Karpas-422 (cell line): ENCODE measurements at regions not wholly inside any gene's neighbourhood (a gene's known extent, or its start where the extent isn't known, plus 50 kb on each side); places are given as distances from the start of the nearest gene placed in this dataset.

Experiments
- DNase-seq: peaks from one replicate; pipeline ENCODE4 v3.0.0-alpha.2; 2015
- H2AFZ ChIP-seq: fragments of 200-600 bp; sonication (generic); 2 replicates; pipeline ENCODE4 v1.6.1; 2014; ENCODE audit warnings: antibody characterized with exemption, low read length, mixed read lengths
- H3K27ac ChIP-seq: fragments of 200-600 bp; sonication (generic); 2 replicates; pipeline ENCODE4 v1.5.1; 2014; ENCODE audit warnings: mild to moderate bottlenecking, low read length, moderate library complexity
- H3K27me3 ChIP-seq: fragments of 200-600 bp; sonication (generic); 2 replicates; pipeline ENCODE4 v1.6.1; 2014; ENCODE audit warnings: low read length, mixed read lengths
- H3K36me3 ChIP-seq: fragments of 200-600 bp; sonication (generic); 2 replicates; pipeline ENCODE4 v1.6.1; 2014; ENCODE audit warnings: low read length, mixed read lengths; ENCODE audit not compliant: insufficient read depth
- H3K4me1 ChIP-seq: fragments of 200-600 bp; sonication (generic); 2 replicates; pipeline ENCODE4 v1.6.1; 2014; ENCODE audit warnings: mild to moderate bottlenecking, low read length, mixed read lengths
- H3K4me2 ChIP-seq: fragments of 200-600 bp; sonication (generic); 2 replicates; pipeline ENCODE4 v1.6.1; 2014; ENCODE audit warnings: low read length, low read depth, mild to moderate bottlenecking; ENCODE audit not compliant: poor library complexity, severe bottlenecking
- H3K4me3 ChIP-seq: fragments of 200-600 bp; sonication (generic); 2 replicates; pipeline ENCODE4 v1.5.1; 2014; ENCODE audit warnings: mild to moderate bottlenecking, antibody characterized with exemption, low read length, mixed read lengths
- H3K79me2 ChIP-seq: fragments of 200-600 bp; sonication (generic); 2 replicates; pipeline ENCODE4 v1.6.1; 2014; ENCODE audit warnings: mild to moderate bottlenecking, low read length, mixed read lengths
- H3K9ac ChIP-seq: fragments of 200-600 bp; sonication (generic); 2 replicates; pipeline ENCODE4 v1.6.0; 2014; ENCODE audit warnings: low read length
- H3K9me2 ChIP-seq: fragments of 200-600 bp; sonication (generic), shearing (Covaris generic); replicated peaks from 2 replicates; pipeline ENCODE4 v1.6.0; 2014; ENCODE audit warnings: mild to moderate bottlenecking, low read length, moderate library complexity; ENCODE audit not compliant: insufficient read depth
- H3K9me3 ChIP-seq: fragments of 300-700, 200-600 bp; sonication (generic); 2 replicates; pipeline ENCODE4 v1.6.1; 2014; ENCODE audit warnings: low read length, mixed read lengths
- H4K20me1 ChIP-seq: fragments of 200-600 bp; sonication (generic); 2 replicates; pipeline ENCODE4 v1.6.1; 2014; ENCODE audit warnings: mild to moderate bottlenecking, antibody characterized with exemption, low read length, low read depth; ENCODE audit not compliant: insufficient read depth

DNA sequence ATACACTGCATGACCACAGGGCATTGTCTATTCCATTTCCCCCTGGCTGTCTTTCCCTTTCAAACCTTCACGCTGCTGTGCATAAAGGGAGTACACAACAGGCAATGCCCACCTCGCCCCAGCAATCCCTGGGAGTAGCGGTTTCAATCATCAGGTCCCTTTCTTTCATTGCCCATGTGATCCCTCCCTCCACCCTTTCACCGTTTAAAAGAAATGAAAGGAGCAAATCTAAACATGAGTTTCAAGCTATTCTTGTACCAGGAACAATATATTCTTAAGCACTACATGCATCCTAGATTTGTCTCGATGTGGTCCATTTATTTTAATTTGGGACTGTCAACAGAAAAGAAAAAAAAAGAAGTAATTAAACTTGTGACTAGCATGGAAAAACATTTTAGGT, 123.4 kb upstream of the ARGLU1 start:
- no peaks in the 10 kb centered on the region for H4K20me1 ChIP-seq
- no peaks in the 10 kb centered on the region for H3K9me3 ChIP-seq
- no peaks in the 10 kb centered on the region for H3K4me1 ChIP-seq
- no peak for DNase-seq
- H2AFZ ChIP-seq, result no peak overlapping the region
- H3K27ac ChIP-seq, result no peak overlapping the region
- no peaks in the 10 kb centered on the region for H3K79me2 ChIP-seq
- no peak overlapping the region for H3K9ac ChIP-seq
- no peaks in the 10 kb centered on the region for H3K9me2 ChIP-seq
- no peak overlapping the region for H3K4me3 ChIP-seq
- H3K27me3 ChIP-seq, result no peaks in the 10 kb centered on the region
- H3K36me3 ChIP-seq, result no peaks in the 10 kb centered on the region
- no peak overlapping the region for H3K4me2 ChIP-seq

DNA sequence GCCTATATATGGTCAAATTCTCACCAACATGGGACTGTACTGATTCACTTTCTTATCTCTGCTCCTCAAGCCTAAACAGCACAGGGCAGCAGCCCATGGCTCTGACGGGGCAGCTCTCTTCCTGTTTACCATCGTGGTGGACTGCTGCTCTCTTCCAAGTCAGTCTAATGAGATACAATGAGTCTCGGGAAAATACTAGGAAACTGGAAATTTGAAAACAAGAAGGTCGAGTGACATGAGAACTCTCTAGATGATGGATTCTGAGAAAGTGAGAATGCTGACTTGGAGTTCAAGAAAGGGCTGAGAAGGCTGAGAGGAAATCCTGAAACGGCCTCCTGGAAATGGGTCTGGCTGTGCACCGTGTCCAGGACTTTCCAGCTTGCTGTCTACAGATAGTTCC, 122.8 kb upstream of the ARGLU1 start:
- H3K79me2 ChIP-seq, result no peaks in the 10 kb centered on the region
- H3K9me2 ChIP-seq, result no peaks in the 10 kb centered on the region

DNA sequence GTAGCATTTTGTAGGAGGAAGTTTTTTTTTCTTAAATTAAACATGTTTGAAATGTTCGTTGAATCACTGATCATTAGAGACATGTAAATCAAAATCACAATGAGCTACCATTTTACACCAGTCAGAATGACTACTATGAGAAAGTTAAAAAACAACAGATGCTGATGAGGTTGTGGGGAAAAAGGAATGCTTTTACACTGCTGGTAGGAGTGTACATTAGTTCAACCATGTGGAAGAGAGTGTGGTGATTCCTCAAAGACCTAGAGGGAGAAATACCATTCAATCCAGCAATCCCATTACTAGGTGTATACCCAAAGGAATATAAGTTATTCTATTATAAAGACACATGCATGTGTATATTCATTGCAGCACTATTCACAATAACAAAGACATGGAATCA, 122.0 kb upstream of the ARGLU1 start:
- Histone ChIP-seq H3K4me1 (no peaks in the 10 kb centered on the region), H3K27ac (no peak overlapping the region), H3K27me3 (no peaks in the 10 kb centered on the region), H3K4me2 (no peak overlapping the region), H4K20me1 (no peaks in the 10 kb centered on the region), H2AFZ (no peak overlapping the region), H3K9ac (no peak overlapping the region), H3K4me3 (no peak overlapping the region), H3K36me3 (no peaks in the 10 kb centered on the region), H3K9me2 (no peaks in the 10 kb centered on the region), H3K9me3 (no peaks in the 10 kb centered on the region), H3K79me2 (no peaks in the 10 kb centered on the region)
- DNase-seq, result no peak

More for the DNA sequence above, 122.8 kb upstream of the ARGLU1 start:
- Histone ChIP-seq H3K4me1 (no peaks in the 10 kb centered on the region), H3K27ac (no peak overlapping the region), H2AFZ (no peak overlapping the region), H3K9ac (no peak overlapping the region), H3K27me3 (no peaks in the 10 kb centered on the region), H3K36me3 (no peaks in the 10 kb centered on the region), H3K4me3 (no peak overlapping the region), H4K20me1 (no peaks in the 10 kb centered on the region), H3K4me2 (no peak overlapping the region), H3K9me3 (no peaks in the 10 kb centered on the region)
- no peak for DNase-seq

DNA sequence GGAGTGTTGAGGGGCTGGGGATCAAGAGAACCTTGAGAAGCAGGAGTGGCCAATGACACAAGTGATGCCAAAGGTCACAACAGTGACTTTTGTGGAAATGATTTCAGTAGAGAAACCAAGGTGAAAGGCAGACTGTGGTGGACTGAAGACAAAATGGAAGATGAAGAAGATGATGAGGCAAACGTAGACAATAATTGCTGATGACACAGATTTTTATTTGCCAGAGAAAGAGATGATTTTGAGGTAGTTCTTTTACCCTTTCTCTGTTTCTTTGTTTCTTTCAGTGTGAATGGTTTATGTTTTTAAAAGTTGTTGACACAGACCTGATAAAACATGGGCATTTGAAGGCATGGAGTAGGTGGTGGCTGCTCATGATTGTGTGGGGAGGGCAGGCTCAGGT, 121.0 kb upstream of the ARGLU1 start:
- Histone ChIP-seq H3K4me2 (no peak overlapping the region), H3K9me3 (no peaks in the 10 kb centered on the region), H3K9ac (no peak overlapping the region), H3K9me2 (no peaks in the 10 kb centered on the region), H3K27me3 (no peaks in the 10 kb centered on the region), H3K4me3 (no peak overlapping the region), H4K20me1 (no peaks in the 10 kb centered on the region), H3K36me3 (no peaks in the 10 kb centered on the region), H2AFZ (no peak overlapping the region), H3K4me1 (no peaks in the 10 kb centered on the region), H3K79me2 (no peaks in the 10 kb centered on the region), H3K27ac (no peak overlapping the region)
- no peak for DNase-seq

DNA sequence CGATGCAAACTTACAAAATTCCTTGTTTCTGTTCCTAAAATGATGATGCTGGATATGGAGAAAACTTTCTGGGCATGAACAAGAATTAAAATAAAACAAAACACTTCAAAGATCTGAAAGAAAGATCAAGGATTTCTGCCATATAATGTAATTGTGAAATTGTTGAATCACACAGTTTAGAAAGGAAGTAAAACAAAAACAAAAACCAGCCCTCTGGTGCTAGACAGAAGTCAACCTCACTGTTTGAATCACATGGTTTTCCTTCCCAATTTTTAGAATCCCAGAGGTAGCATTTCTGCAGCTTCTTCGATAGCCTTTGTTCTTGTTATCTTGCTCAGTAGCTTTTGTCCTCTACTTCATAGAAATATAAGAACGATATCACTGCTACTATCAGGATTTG, 118.2 kb upstream of the ARGLU1 start:
- Histone ChIP-seq H3K36me3 (no peaks in the 10 kb centered on the region), H3K4me2 (no peak overlapping the region), H3K4me1 (no peaks in the 10 kb centered on the region), H3K27ac (no peak overlapping the region), H4K20me1 (no peaks in the 10 kb centered on the region), H3K4me3 (no peak overlapping the region), H3K79me2 (no peaks in the 10 kb centered on the region), H3K27me3 (no peaks in the 10 kb centered on the region), H3K9ac (no peak overlapping the region), H3K9me3 (no peaks in the 10 kb centered on the region), H3K9me2 (no peaks in the 10 kb centered on the region), H2AFZ (no peak overlapping the region)
- DNase-seq, result no peak

DNA sequence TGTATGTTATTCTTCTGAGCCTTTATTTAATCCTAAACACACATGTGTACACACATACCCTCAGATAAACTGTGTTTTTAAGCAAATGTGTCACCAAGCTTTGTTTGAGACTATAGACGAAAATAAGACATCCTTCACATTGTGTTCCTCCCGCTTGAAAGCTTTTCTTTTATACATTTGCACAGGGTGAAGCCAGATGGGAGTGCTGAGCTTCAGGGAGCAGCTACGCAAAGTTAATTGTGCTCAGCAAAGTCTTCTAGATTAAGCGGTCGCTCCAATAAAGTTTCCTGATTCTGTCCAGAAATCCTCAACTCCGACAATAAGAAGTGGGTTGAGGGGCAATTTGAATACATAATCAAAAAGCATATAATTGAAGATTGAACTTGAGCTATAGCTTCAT, 117.2 kb upstream of the ARGLU1 start:
- no peak overlapping the region for H3K27ac ChIP-seq
- no peaks in the 10 kb centered on the region for H4K20me1 ChIP-seq
- no peak overlapping the region for H3K9ac ChIP-seq
- no peaks in the 10 kb centered on the region for H3K9me3 ChIP-seq
- no peaks in the 10 kb centered on the region for H3K9me2 ChIP-seq
- no peaks in the 10 kb centered on the region for H3K27me3 ChIP-seq
- H3K36me3 ChIP-seq, result no peaks in the 10 kb centered on the region
- H3K4me1 ChIP-seq, result no peaks in the 10 kb centered on the region
- no peaks in the 10 kb centered on the region for H3K79me2 ChIP-seq
- no peak overlapping the region for H2AFZ ChIP-seq
- DNase-seq, result no peak
- H3K4me3 ChIP-seq, result no peak overlapping the region
- no peak overlapping the region for H3K4me2 ChIP-seq

DNA sequence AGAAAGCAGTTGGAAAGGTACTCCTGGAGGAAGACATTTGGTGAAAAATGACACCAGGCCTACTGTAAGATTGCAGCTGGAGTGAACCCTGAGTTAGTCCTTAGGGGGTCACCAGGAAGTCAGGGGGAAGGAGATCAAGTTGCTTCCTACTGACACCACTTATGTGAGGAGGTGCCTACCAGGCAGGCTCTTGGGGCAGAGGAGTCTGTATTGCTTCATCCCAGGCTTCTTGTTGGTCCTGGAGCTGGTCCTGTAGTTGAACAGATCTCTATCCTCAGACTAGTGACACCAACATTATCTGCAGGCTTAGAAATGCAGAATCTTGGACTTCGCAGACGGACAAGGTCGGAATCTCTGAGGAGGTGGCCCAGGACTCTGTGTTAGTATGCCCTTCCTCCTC, 116.0 kb upstream of the ARGLU1 start:
- Histone ChIP-seq H3K36me3 (no peaks in the 10 kb centered on the region), H3K4me3 (no peak overlapping the region), H3K9ac (no peak overlapping the region), H4K20me1 (no peaks in the 10 kb centered on the region), H2AFZ (no peak overlapping the region), H3K9me3 (no peaks in the 10 kb centered on the region), H3K4me2 (no peak overlapping the region), H3K9me2 (no peaks in the 10 kb centered on the region), H3K4me1 (no peaks in the 10 kb centered on the region), H3K79me2 (no peaks in the 10 kb centered on the region), H3K27me3 (no peaks in the 10 kb centered on the region), H3K27ac (no peak overlapping the region)
- no peak for DNase-seq

DNA sequence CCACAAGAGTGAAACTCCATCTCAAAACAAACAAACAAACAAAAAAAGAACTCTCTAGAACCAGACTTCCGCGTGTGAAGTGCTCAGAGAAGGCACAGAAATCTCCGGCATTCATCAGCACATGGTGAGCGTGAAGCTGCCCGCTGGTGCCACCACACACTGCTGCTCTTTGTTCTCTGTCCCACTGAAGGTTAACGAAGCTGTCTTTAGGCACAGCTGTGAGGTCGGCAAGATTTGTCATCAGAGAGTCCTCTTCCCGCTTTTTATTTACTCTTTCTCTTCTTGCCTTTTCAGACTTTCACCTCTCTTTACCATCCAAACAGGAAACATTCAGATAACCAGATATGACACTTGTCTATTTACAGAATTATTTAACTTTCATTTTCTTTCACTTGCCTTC, 115.2 kb upstream of the ARGLU1 start:
- DNase-seq, result no peak
- Histone ChIP-seq H3K9me3 (no peaks in the 10 kb centered on the region), H3K9ac (no peak overlapping the region), H3K4me2 (no peak overlapping the region), H3K27ac (no peak overlapping the region), H3K4me3 (no peak overlapping the region), H4K20me1 (no peaks in the 10 kb centered on the region), H3K9me2 (no peaks in the 10 kb centered on the region), H3K27me3 (no peaks in the 10 kb centered on the region), H3K36me3 (no peaks in the 10 kb centered on the region), H3K79me2 (no peaks in the 10 kb centered on the region), H3K4me1 (no peaks in the 10 kb centered on the region), H2AFZ (no peak overlapping the region)

DNA sequence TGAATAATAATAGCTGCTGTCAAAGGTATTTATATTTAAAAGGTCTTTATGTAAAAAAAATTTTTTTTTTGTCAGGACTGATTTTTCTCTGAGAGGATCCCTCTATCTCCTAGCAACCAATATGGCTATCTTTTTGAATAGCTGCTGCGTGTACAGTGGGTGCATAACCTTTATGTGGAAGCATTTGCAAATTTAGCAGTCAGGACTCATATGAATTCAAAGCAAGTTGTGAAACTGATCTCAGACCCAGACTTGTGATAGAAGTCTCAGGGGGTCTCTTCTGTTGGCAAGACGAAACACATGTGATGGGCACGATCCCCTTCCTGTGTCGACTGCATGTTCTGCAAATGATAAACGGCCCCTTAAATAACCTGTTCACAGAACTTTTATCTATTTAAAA, 114.1 kb upstream of the ARGLU1 start:
- Histone ChIP-seq H3K9me2 (no peaks in the 10 kb centered on the region), H2AFZ (no peak overlapping the region), H3K9ac (no peak overlapping the region), H3K4me3 (no peak overlapping the region), H3K27ac (no peak overlapping the region), H3K79me2 (no peaks in the 10 kb centered on the region), H3K9me3 (no peaks in the 10 kb centered on the region), H4K20me1 (no peaks in the 10 kb centered on the region), H3K4me1 (no peaks in the 10 kb centered on the region), H3K36me3 (no peaks in the 10 kb centered on the region), H3K27me3 (no peaks in the 10 kb centered on the region), H3K4me2 (no peak overlapping the region)
- DNase-seq, result no peak
